GM21526 (cell line): ENCODE measurements at regions not wholly inside any gene's neighbourhood (a gene's known extent, or its start where the extent isn't known, plus 50 kb on each side); places are given as distances from the start of the nearest gene placed in this dataset.
"Not testable (repeated sequence)": the region's sequence is repeated elsewhere in the genome, so short reads cannot be mapped to it uniquely, and the experiment has no call there.

Source experiments
- ATAC-seq: cut with Tn5 transposase; IDR thresholded peaks from one replicate; pipeline ENCODE4 v1.9.1; 2021; ENCODE audit warnings: moderate library complexity; ENCODE audit not compliant: unreplicated experiment, low FRiP score

- ATAC-seq = no peak
Measured at GRCh38 chr1:224791362-224791941, 138.0 kb upstream of the DNAH14 start.

GRCh38 chr1:224795591-224795990 is 133.9 kb upstream of the DNAH14 start:
- ATAC-seq = no peak

- ATAC-seq = no peak
Measured at GRCh38 chr1:224799083-224799482, 130.4 kb upstream of the DNAH14 start.

DNA sequence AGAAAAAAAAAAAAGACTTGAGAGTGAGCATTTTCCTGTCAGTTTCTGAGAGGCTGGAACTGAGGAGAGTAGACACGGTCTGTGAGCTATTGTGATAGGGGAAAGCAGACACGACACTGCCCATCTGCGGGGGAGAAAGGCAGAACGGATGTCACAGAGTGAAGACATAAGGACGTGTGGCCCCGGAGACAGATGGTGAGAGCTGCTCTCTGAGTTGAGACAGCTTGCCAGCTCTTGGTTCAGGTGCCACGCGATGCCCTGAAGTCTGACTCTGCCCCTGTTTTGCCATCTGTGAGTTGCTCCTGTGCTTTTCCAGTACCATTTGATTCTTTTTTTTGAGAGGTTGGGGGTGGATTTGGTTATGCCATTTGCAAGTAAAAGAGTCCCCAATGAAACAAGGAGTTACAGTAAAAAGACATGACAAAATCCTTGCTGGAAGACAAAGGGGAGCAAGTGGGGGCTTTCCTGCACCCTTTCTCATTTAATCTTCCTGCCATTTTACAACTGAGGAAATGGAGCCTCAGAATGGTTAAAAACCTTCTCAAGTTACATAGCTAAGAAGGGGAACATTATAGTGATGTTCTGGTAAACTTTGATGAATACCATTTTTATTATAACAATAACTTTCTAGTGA is 128.9 kb upstream of the DNAH14 start:
- ATAC-seq = no peak

- no peak for ATAC-seq
Measured at GRCh38 chr1:224801844-224802490, 127.5 kb upstream of the DNAH14 start.

GRCh38 chr1:224802617-224803016 is 126.9 kb upstream of the DNAH14 start:
- no peak for ATAC-seq

GRCh38 chr1:224804220-224804619 is 125.3 kb upstream of the DNAH14 start:
- no peak for ATAC-seq

GRCh38 chr1:224805889-224806288 is 123.6 kb upstream of the DNAH14 start:
- ATAC-seq = no peak

DNA sequence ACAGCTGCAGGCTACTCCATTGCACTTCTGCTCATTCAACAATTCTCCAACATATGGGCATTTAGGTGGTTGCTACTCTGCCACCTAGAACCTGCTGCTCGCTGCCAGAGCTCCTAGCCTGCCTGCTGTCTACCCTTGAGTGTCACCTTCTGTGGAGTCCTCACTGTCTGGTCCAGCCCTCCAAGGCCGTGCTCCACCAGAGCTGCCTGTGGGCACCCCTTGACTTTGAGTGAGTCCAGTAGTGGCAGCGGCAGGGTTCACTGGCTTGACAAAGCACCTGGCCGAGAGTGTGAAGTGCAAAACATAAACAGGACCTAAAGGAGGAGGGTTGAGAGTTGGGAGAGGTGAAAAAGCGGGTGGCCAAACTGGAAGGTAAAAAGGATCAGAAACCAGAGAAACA is 120.3 kb upstream of the DNAH14 start:
- no peak for ATAC-seq

- no peak for ATAC-seq
Measured at GRCh38 chr1:224809613-224810012, 119.9 kb upstream of the DNAH14 start.

DNA sequence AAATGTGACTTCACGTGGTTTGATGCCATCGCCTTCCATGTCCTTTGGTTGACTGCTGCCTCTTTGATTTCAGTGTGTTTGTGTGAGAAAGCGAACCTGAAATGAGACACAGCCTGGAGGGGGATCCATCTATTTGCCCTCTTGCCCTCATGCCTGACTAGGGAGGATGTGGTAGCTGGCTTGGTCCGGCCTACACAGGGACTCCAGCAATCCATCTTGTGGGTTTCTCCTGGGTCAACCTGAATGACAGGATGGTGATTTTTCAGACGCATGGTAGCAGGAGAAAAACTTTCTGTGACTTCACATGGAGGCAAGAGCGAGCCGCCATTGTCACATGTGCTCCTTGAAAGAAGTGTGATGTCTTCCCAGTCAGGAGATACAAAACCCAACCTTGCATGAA is 117.9 kb upstream of the DNAH14 start:
- no peak for ATAC-seq

DNA sequence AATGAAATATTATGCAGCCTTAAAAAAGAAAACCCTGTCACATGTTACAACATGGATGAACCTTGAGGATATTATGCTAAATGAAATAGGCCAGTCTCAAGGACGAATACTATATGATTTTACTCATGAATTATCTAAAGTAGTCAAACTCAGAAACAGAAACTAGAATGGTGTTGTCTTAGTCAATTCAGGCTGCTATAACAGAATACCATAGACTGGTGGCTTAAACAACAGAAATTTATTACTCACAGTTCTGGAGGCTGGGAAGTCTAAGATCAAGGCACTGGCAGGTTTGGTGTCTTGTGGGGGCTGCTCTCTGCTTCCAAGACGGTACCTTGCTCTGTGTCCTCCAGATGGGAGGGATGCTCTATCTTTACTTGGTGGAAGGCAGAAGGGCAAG is 113.8 kb upstream of the DNAH14 start:
- ATAC-seq = no peak

GRCh38 chr1:224816062-224816461 is 113.4 kb upstream of the DNAH14 start:
- ATAC-seq = no peak

DNA sequence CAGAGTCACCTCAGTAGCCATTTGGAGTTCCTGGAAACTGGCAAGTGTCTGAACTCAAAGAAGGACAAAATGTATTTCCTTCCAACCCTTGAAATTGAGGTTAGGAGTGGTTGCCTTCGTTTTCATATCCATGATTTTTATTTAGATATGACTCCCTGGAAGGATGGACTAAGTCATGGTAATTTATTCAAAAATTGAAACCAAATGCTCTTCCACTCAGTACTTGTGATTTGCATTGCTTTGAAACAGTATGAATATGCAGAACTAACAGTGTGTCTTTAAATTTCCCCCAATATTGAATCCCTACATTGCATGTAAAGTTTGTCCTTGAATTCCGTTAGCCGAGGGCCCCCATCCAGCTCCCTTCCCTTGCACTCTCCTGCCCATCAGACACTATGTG is 112.1 kb upstream of the DNAH14 start:
- no peak for ATAC-seq

DNA sequence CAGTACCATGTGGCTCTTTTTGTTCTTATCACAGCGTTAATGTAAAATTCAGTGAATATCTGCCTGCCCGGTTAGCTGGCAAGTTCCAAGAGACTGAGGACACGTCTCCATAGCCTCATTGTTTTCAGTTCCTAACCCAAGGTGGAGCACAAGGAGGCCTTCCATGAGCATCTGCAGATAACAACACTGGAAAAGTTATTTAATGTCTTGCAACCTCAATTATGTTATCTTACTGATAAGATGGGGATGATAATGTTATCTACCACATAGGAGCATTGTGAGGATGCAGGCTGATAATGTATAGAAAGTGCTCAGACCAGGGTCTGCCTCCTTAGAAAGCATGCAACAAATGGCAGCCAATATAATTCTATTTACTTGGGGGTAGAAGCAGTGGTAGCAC is 109.6 kb upstream of the DNAH14 start:
- no peak for ATAC-seq

- ATAC-seq = no peak
Measured at GRCh38 chr1:224820341-224820740, 109.1 kb upstream of the DNAH14 start.

DNA sequence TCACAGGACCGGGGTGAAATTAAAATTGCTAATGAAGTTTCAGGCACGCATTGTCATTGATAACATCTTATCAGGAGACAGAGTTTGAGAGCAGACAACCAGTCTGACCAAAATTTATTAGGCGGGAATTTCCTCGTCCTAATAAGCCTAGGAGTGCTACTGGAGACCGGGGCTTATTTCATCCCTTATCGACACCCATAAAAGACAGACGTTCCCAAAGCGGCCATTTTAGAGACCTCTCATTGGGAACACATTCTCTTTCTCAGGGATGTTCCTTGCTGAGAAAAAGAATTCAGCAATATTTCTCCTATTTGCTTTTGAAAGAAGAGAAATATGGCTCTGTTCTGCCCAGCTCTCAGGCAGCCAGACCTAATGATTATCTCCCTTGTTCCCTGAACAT is 107.7 kb upstream of the DNAH14 start:
- not testable (repeated sequence) for ATAC-seq

DNA sequence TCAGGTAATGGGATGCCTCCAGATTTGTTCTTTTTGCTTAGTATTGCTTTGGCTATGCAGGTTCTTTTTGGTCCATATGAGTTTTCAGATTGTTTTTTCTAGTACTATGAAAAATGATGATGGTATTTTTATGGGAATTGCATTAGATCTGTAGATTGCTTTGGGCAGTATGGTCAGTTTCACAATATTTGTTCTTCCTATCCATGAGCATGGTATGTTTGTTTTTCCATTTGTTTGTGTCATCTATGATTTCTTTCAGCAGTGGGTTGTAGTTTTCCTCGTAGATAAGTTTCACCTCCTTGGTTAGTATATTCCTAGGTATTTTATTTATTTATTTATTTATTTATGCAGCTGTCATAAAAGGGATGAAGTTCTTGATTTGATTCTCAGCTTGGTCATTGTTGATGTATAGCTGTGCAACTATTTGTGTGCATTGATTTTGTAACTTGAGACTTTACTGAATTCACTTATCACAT is 103.9 kb upstream of the DNAH14 start:
- no peak for ATAC-seq

GRCh38 chr1:224828691-224829090 is 100.8 kb upstream of the DNAH14 start:
- ATAC-seq = no peak

- no peak for ATAC-seq
Measured at GRCh38 chr1:224831501-224831900, 98.0 kb upstream of the DNAH14 start.

GRCh38 chr1:224839648-224840300 is 89.7 kb upstream of the DNAH14 start:
- not testable (repeated sequence) for ATAC-seq
